Hepatocyte (in vitro differentiated cells): ENCODE measurements at regions not wholly inside any gene's neighbourhood (a gene's known extent, or its start where the extent isn't known, plus 50 kb on each side); places are given as distances from the start of the nearest gene placed in this dataset.
A peak's percentile ranks its signal among the peaks of the same experiment; 100 is the strongest.

ENCODE experiments used
- DNase-seq: peaks from one replicate; pipeline ENCODE4 v3.0.0-alpha.2; 2016; ENCODE audit warnings: low spot score
- H2AFZ ChIP-seq: fragments of 200-600 bp; sonication (generic); 2 replicates; pipeline ENCODE4 v1.6.0; 2016; ENCODE audit warnings: antibody characterized with exemption, mild to moderate bottlenecking
- H3K27ac ChIP-seq: fragments of 200-600 bp; sonication (generic); 2 replicates; pipeline ENCODE4 v1.5.1; 2016; ENCODE audit warnings: mild to moderate bottlenecking
- H3K27me3 ChIP-seq: fragments of 200-600 bp; sonication (generic); 2 replicates; pipeline ENCODE4 v1.6.1; 2016
- H3K36me3 ChIP-seq: fragments of 200-600 bp; sonication (generic); replicated peaks from 2 replicates; pipeline ENCODE4 v1.5.1; 2016; ENCODE audit warnings: low read depth; ENCODE audit not compliant: insufficient read depth
- H3K4me1 ChIP-seq: fragments of 200-600 bp; sonication (generic); 2 replicates; pipeline ENCODE4 v1.5.1; 2016; ENCODE audit warnings: mild to moderate bottlenecking, moderate library complexity; ENCODE audit not compliant: insufficient read depth
- H3K4me2 ChIP-seq: fragments of 200-600 bp; sonication (generic); 2 replicates; pipeline ENCODE4 v1.6.0; 2016
- H3K4me3 ChIP-seq: fragments of 200-600 bp; sonication (generic); 2 replicates; pipeline ENCODE4 v1.5.1; 2016; ENCODE audit warnings: mild to moderate bottlenecking
- H3K79me2 ChIP-seq: fragments of 200-600 bp; sonication (generic); 2 replicates; pipeline ENCODE4 v1.6.0; 2017; ENCODE audit warnings: mild to moderate bottlenecking
- H3K9me2 ChIP-seq: fragments of 200-600 bp; sonication (generic); replicated peaks from 2 replicates; pipeline ENCODE4 v1.6.0; 2017; ENCODE audit warnings: mild to moderate bottlenecking; ENCODE audit not compliant: insufficient read depth
- H3K9me3 ChIP-seq: fragments of 200-600 bp; sonication (generic); 2 replicates; pipeline ENCODE4 v1.5.1; 2016; ENCODE audit warnings: low read depth, mild to moderate bottlenecking
- H4K20me1 ChIP-seq: fragments of 200-600 bp; sonication (generic); 2 replicates; pipeline ENCODE4 v1.6.0; 2016; ENCODE audit warnings: mild to moderate bottlenecking; ENCODE audit not compliant: insufficient read depth, poor library complexity, severe bottlenecking
- CTCF ChIP-seq: fragments of 200-600 bp; sonication (generic); IDR thresholded peaks from 2 replicates; pipeline ENCODE4 v1.5.1; 2016; ENCODE audit warnings: antibody characterized with exemption, mild to moderate bottlenecking; ENCODE audit not compliant: poor library complexity
- EZH2 ChIP-seq: fragments of 200-600 bp; sonication (generic); IDR thresholded peaks from 2 replicates; pipeline ENCODE4 v1.6.1; 2016; ENCODE audit warnings: antibody characterized with exemption, mild to moderate bottlenecking, borderline replicate concordance
- EZH2phosphoT487 ChIP-seq: fragments of 200-600 bp; sonication (generic); IDR thresholded peaks from one replicate; pipeline ENCODE4 v1.6.1; 2018; ENCODE audit warnings: antibody characterized with exemption, mild to moderate bottlenecking, low read depth, moderate library complexity; ENCODE audit not compliant: unreplicated experiment, severe bottlenecking
- WGBS: methylation state at CpG from one replicate; pipeline ENCODE4 v1.1.6; 2016; ENCODE audit warnings: low lambda C conversion rate; ENCODE audit errors: missing lambda C conversion rate; 5-methylcytosine and 5-hydroxymethylcytosine counted together

GRCh38 chr10:23717913-23718312 is 279.0 kb downstream of the OTUD1 start:
- H3K27ac ChIP-seq: no peak overlapping the region
- H3K79me2 ChIP-seq: no peaks in the 10 kb centered on the region
- H3K36me3 ChIP-seq: no peaks in the 10 kb centered on the region
- H4K20me1 ChIP-seq: no peaks in the 10 kb centered on the region
- no peaks in the 10 kb centered on the region for H3K27me3 ChIP-seq
- WGBS: 63% methylated on average over 2 of the region's 2 CpGs
- H3K4me3 ChIP-seq: no peak overlapping the region
- no peaks in the 10 kb centered on the region for H3K4me1 ChIP-seq
- H3K9me3 ChIP-seq: peaks cover 3% of the 10 kb centered on the region
- no peak for TF ChIP-seq EZH2
- H3K4me2 ChIP-seq: no peak overlapping the region
- DNase-seq: no peak
- no peak overlapping the region for H2AFZ ChIP-seq
- no peaks in the 10 kb centered on the region for H3K9me2 ChIP-seq

GRCh38 chr10:23718946-23719345 is 280.1 kb downstream of the OTUD1 start:
- Histone ChIP-seq H3K4me2 (no peak overlapping the region), H3K4me3 (no peak overlapping the region), H3K36me3 (no peaks in the 10 kb centered on the region), H4K20me1 (no peaks in the 10 kb centered on the region), H3K27ac (no peak overlapping the region), H3K9me2 (no peaks in the 10 kb centered on the region), H3K9me3 (peaks cover 3% of the 10 kb centered on the region), H3K79me2 (no peaks in the 10 kb centered on the region), H2AFZ (no peak overlapping the region), H3K4me1 (no peaks in the 10 kb centered on the region), H3K27me3 (no peaks in the 10 kb centered on the region)
- TF ChIP-seq EZH2 (no peak), EZH2phosphoT487 (no peak), CTCF (no peak)
- DNase-seq: no peak
- 63% methylated on average over 3 of the region's 3 CpGs for WGBS

GRCh38 chr10:23723796-23724195 is 284.9 kb downstream of the OTUD1 start:
- Histone ChIP-seq H3K4me1 (no peaks in the 10 kb centered on the region), H4K20me1 (no peaks in the 10 kb centered on the region), H2AFZ (no peak overlapping the region), H3K9me2 (no peaks in the 10 kb centered on the region), H3K27ac (no peak overlapping the region), H3K9me3 (peaks cover 3% of the 10 kb centered on the region), H3K36me3 (no peaks in the 10 kb centered on the region), H3K4me2 (no peak overlapping the region), H3K27me3 (no peaks in the 10 kb centered on the region), H3K4me3 (no peak overlapping the region), H3K79me2 (no peaks in the 10 kb centered on the region)
- no peak for DNase-seq
- TF ChIP-seq EZH2phosphoT487 (no peak), EZH2 (no peak), CTCF (no peak)
- WGBS: 72% methylated on average over 6 of the region's 6 CpGs

GRCh38 chr10:23725548-23725947 is 286.7 kb downstream of the OTUD1 start:
- WGBS: 71% methylated on average over 1 of the region's 1 CpG
- no peaks in the 10 kb centered on the region for H3K36me3 ChIP-seq
- no peak overlapping the region for H3K4me2 ChIP-seq
- no peaks in the 10 kb centered on the region for H3K4me1 ChIP-seq
- H4K20me1 ChIP-seq: no peaks in the 10 kb centered on the region
- no peaks in the 10 kb centered on the region for H3K9me2 ChIP-seq
- H3K27me3 ChIP-seq: no peaks in the 10 kb centered on the region
- H3K4me3 ChIP-seq: no peak overlapping the region
- H2AFZ ChIP-seq: no peak overlapping the region
- H3K27ac ChIP-seq: peak overlapping the region; percentile 55
- TF ChIP-seq CTCF (no peak), EZH2phosphoT487 (peak; percentile 41), EZH2 (no peak)
- DNase-seq: no peak
- no peaks in the 10 kb centered on the region for H3K79me2 ChIP-seq
- peaks cover 3% of the 10 kb centered on the region for H3K9me3 ChIP-seq
